ENCODE measurements at regions not wholly inside any gene's neighbourhood (a gene's known extent, or its start where the extent isn't known, plus 50 kb on each side); places are given as distances from the start of the nearest gene placed in this dataset.

DNA sequence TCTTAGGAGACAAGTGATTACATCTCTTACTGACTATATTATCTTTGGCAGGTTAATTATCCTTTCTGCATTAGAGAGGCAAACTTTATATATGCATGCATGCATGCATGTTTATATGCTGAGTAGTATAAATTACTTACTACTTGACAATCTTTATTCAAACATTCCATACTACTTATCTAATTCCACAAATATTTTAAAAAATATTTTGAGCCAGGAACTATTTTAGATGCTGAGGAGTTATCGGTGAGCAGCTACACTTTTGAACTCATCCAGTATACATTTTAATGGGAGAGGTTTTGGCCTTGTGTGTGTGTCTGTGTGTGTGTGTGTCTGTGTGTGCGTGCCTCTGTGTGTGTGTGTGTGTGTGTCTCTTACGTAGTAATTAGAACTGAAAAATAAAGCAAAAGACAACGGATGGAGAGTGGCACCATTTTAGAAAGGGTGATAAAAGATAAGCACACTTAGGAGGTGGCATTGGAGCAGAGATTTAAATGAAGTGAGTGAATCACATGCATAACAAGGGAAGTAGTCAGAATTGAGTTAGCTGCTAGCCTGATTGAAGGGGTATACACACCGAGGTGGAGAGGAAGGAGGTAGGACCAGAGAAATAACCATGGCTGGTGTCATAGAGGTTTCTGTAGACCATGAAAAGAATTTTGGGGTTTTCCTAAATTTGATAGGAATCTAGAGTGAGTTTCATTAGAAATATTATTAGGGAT, 1488.4 kb downstream of the MRPL39 start:
- TF ChIP-seq TAF1 (IDR thresholded peaks at IDR 0.05; ENCODE audit: low read depth) (no peak), EGR1 (IDR thresholded peaks at IDR 0.05) (no peak), EP300 (IDR thresholded peaks at IDR 0.05; ENCODE audit: borderline replicate concordance) (no peak), CEBPB (IDR thresholded peaks at IDR 0.05) (no peak), NFIC (IDR thresholded peaks at IDR 0.05) (no peak), TEAD4 (IDR thresholded peaks at IDR 0.05) (no peak), YY1 (IDR thresholded peaks at IDR 0.05; ENCODE audit: low read depth) (no peak)
- TF ChIP-seq, protein P1, sequence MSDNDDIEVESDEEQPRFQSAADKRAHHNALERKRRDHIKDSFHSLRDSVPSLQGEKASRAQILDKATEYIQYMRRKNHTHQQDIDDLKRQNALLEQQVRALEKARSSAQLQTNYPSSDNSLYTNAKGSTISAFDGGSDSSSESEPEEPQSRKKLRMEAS (IDR thresholded peaks at IDR 0.05) = no peak
- TF ChIP-seq, protein P2, sequence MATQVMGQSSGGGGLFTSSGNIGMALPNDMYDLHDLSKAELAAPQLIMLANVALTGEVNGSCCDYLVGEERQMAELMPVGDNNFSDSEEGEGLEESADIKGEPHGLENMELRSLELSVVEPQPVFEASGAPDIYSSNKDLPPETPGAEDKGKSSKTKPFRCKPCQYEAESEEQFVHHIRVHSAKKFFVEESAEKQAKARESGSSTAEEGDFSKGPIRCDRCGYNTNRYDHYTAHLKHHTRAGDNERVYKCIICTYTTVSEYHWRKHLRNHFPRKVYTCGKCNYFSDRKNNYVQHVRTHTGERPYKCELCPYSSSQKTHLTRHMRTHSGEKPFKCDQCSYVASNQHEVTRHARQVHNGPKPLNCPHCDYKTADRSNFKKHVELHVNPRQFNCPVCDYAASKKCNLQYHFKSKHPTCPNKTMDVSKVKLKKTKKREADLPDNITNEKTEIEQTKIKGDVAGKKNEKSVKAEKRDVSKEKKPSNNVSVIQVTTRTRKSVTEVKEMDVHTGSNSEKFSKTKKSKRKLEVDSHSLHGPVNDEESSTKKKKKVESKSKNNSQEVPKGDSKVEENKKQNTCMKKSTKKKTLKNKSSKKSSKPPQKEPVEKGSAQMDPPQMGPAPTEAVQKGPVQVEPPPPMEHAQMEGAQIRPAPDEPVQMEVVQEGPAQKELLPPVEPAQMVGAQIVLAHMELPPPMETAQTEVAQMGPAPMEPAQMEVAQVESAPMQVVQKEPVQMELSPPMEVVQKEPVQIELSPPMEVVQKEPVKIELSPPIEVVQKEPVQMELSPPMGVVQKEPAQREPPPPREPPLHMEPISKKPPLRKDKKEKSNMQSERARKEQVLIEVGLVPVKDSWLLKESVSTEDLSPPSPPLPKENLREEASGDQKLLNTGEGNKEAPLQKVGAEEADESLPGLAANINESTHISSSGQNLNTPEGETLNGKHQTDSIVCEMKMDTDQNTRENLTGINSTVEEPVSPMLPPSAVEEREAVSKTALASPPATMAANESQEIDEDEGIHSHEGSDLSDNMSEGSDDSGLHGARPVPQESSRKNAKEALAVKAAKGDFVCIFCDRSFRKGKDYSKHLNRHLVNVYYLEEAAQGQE (IDR thresholded peaks at IDR 0.05; ENCODE audit: low read depth) = no peak
